ENCODE measurements at regions not wholly inside any gene's neighbourhood (a gene's known extent, or its start where the extent isn't known, plus 50 kb on each side); places are given as distances from the start of the nearest gene placed in this dataset.

- no peak for TF ChIP-seq CTCF (IDR thresholded peaks at IDR 0.05)
- no peak for TF ChIP-seq POLR2A (IDR thresholded peaks at IDR 0.05)
- no peak for TF ChIP-seq POLR2AphosphoS5 (IDR thresholded peaks at IDR 0.05)
Observed at GRCh38 chr1:79568411-79568810, 561.9 kb upstream of the ADGRL4 start.

Data from prostate gland (tissue), 2 donors.